B cell (primary cell): ENCODE measurements at regions not wholly inside any gene's neighbourhood (a gene's known extent, or its start where the extent isn't known, plus 50 kb on each side); places are given as distances from the start of the nearest gene placed in this dataset.

Experiments used
- ATAC-seq: fragments of 200-7000 bp; cut with Tn5 transposase; one replicate; pipeline ENCODE4 v1.10.0; 2021; ENCODE audit warnings: low read depth, mild to moderate bottlenecking, moderate number of reproducible peaks, moderate library complexity
- CTCF ChIA-PET: fragments of 350-600 bp; sonication (Branson Sonifier 250); formaldehyde crosslinking; loops from one replicate; lab custom pipeline; 2021; ENCODE audit warnings: antibody characterized with exemption, inconsistent platforms; lab: Charles Lee
- POLR2A ChIA-PET: fragments of 350-600 bp; sonication (Branson Sonifier 250); formaldehyde crosslinking; loops from one replicate; lab custom pipeline; 2021; ENCODE audit warnings: antibody characterized with exemption; lab: Charles Lee
- DNase-seq: peaks from one replicate; pipeline ENCODE4 v3.0.0; 2013
- H2AFZ ChIP-seq: 2 replicates; pipeline ENCODE4 v1.6.1; 2012; ENCODE audit warnings: mild to moderate bottlenecking, low read depth, low read length; ENCODE audit not compliant: insufficient read depth, poor library complexity, severe bottlenecking
- H3K27ac ChIP-seq, 2 donors: 1 replicate in 1 of 2; 2 replicates in 1 of 2; pipeline ENCODE4 v1.5.1; 2012 to 2013; ENCODE audit warnings: low read length in 2 of 2, mild to moderate bottlenecking in 2 of 2, moderate library complexity in 1 of 2
- H3K27me3 ChIP-seq, 4 experiments: fragments of 200-600 bp in 1 of 4; sonication (generic) in 1 of 4; replicated peaks in 1 of 4; 1 replicate in 2 of 4; 2 replicates in 2 of 4; pipeline versions ENCODE4 v1.6.1 to v1.7.0; 2013 to 2016; ENCODE audit warnings: low read length in 3 of 4, mild to moderate bottlenecking in 2 of 4, mixed read lengths in 1 of 4, moderate library complexity in 1 of 4; ENCODE audit not compliant: insufficient read depth in 4 of 4, control insufficient read depth in 3 of 4; ENCODE audit errors: control extremely low read depth in 1 of 4
- H3K36me3 ChIP-seq, 2 experiments: replicated peaks in 1 of 2; 1 replicate in 1 of 2; 2 replicates in 1 of 2; pipeline versions ENCODE4 v1.6.1 to v1.7.1; 2013; ENCODE audit warnings: low read length in 1 of 2; ENCODE audit not compliant: insufficient read depth in 2 of 2, control insufficient read depth in 1 of 2; ENCODE audit errors: control extremely low read depth in 1 of 2, extremely low read depth in 1 of 2
- H3K4me1 ChIP-seq, 2 donors: fragments of 200-600 bp in 1 of 2; sonication (generic) in 1 of 2; 1 replicate in 1 of 2; 2 replicates in 1 of 2; pipeline versions ENCODE4 v1.5.1 to v1.6.1; 2013 to 2017; ENCODE audit warnings: low read length in 2 of 2; ENCODE audit not compliant: control insufficient read depth in 2 of 2, insufficient read depth in 2 of 2
- H3K4me2 ChIP-seq: replicated peaks from 2 replicates; pipeline ENCODE3; 2012; ENCODE audit warnings: mild to moderate bottlenecking, low read depth, low read length; ENCODE audit not compliant: poor library complexity, severe bottlenecking
- H3K4me3 ChIP-seq, 5 experiments: fragments of 200-600 bp in 1 of 5; sonication (generic) in 1 of 5; 1 replicate in 3 of 5; 2 replicates in 2 of 5; pipeline versions ENCODE4 v1.5.1 to v1.7.0; 2011 to 2016; ENCODE audit warnings: low read length in 4 of 5, mild to moderate bottlenecking in 4 of 5, low read depth in 2 of 5, control low read depth in 1 of 5, moderate library complexity in 1 of 5; ENCODE audit not compliant: insufficient read depth in 1 of 5; ENCODE audit errors: control extremely low read depth in 1 of 5, extremely low read depth in 1 of 5
- H3K79me2 ChIP-seq: fragments of 200-600 bp; sonication (generic); one replicate; pipeline ENCODE4 v1.6.0; 2016; ENCODE audit warnings: low read length; ENCODE audit not compliant: control insufficient read depth, insufficient read depth
- H3K9ac ChIP-seq: fragments of 200-600 bp; sonication (generic); 2 replicates; pipeline ENCODE4 v1.6.1; 2017; ENCODE audit warnings: mild to moderate bottlenecking, low read length, moderate library complexity
- H3K9me3 ChIP-seq, 3 donors: one replicate each; pipeline versions ENCODE4 v1.6.1 to v1.7.1; 2013; ENCODE audit warnings: low read length in 2 of 3; ENCODE audit not compliant: control insufficient read depth in 2 of 3, insufficient read depth in 1 of 3; ENCODE audit errors: control extremely low read depth in 1 of 3
- H4K20me1 ChIP-seq: 2 replicates; pipeline ENCODE4 v1.6.0; 2012; ENCODE audit warnings: mild to moderate bottlenecking, low read length; ENCODE audit not compliant: insufficient read depth, control insufficient read depth, poor library complexity, severe bottlenecking
- H3K27ac Mint-ChIP-seq: one replicate; pipeline ENCODE4 v1.8.0; 2021; ENCODE audit warnings: mixed read lengths
- H3K27me3 Mint-ChIP-seq: one replicate; pipeline ENCODE4 v1.8.0; 2021; ENCODE audit warnings: mixed read lengths
- H3K4me1 Mint-ChIP-seq: one replicate; pipeline ENCODE4 v1.8.0; 2021; ENCODE audit warnings: mixed read lengths
- H3K4me3 Mint-ChIP-seq: one replicate; pipeline ENCODE4 v1.8.0; 2021; ENCODE audit warnings: mixed read lengths
- H3K9me3 Mint-ChIP-seq: one replicate; pipeline ENCODE4 v1.8.0; 2022; ENCODE audit warnings: mixed read lengths; ENCODE audit not compliant: insufficient read depth
- CTCF ChIP-seq: fragments of 200-600 bp; IDR thresholded peaks from one replicate; pipeline ENCODE4 v1.8.0; 2022; ENCODE audit warnings: antibody characterized with exemption, mild to moderate bottlenecking
- EZH2 ChIP-seq: IDR thresholded peaks from 2 replicates; pipeline ENCODE4 v1.6.1; 2012; ENCODE audit warnings: borderline replicate concordance, low read depth, mild to moderate bottlenecking, moderate library complexity, low read length; ENCODE audit not compliant: insufficient read depth, poor library complexity, severe bottlenecking
- WGBS: methylation state at CpG from one replicate; pipeline ENCODE4 v1.1.5; 2013; ENCODE audit warnings: missing lambda C conversion rate; ENCODE audit not compliant: insufficient coverage; 5-methylcytosine and 5-hydroxymethylcytosine counted together
- intact Hi-C: fragments of 100-400 bp; cut with micrococcal nuclease; formaldehyde crosslinking; loops from one replicate; pipeline ENCODE4 v1.10.0; 2022

- Histone ChIP-seq H3K79me2 (no peaks in the 10 kb centered on the region), H3K9ac (no peak overlapping the region), H3K4me1 (peaks cover 64 to 74% of the 10 kb centered on the region in 2 donors), H3K9me3 (no peaks in the 10 kb centered on the region), H3K4me2 (peak overlapping the region; percentile 71), H3K27ac (peak overlapping the region; percentile 63 to 81), H3K36me3 (no peaks in the 10 kb centered on the region), H2AFZ (no peak overlapping the region), H4K20me1 (no peaks in the 10 kb centered on the region), H3K4me3 (no peak overlapping the region), H3K27me3 (no peaks in the 10 kb centered on the region)
- Mint-ChIP-seq H3K27me3 (no peaks in the 10 kb centered on the region), H3K9me3 (no peaks in the 10 kb centered on the region), H3K4me3 (no peak overlapping the region), H3K4me1 (peaks cover 74% of the 10 kb centered on the region), H3K27ac (peak overlapping the region; percentile 5)
- no peak for ATAC-seq
- intact Hi-C loops, result loop anchor here (2.0 to 10.0 kb wide), 3 partner anchors 179 to 1563 kb away; partner anchors contain the start of genes DMAC1, KDM4C and UHRF2
- ChIA-PET POLR2A (interaction anchor here (0.7 kb wide), 1 partner anchor 84 kb away, joined by 3 read pairs; no protein-coding TSS in a partner anchor), CTCF (interaction anchor here (1.2 kb wide), 1 partner anchor 132 kb away, joined by 3 read pairs; no protein-coding TSS in a partner anchor)
- TF ChIP-seq EZH2 (no peak), CTCF (no peak)
- WGBS, result 90% methylated on average over 2 of the region's 5 CpGs
- no peak for DNase-seq
Measured at GRCh38 chr9:7977586-7977985, 178.0 kb upstream of the DMAC1 start.

GRCh38 chr9:7976856-7977255 lies 177.3 kb upstream of the DMAC1 start:
- peaks cover 62 to 70% of the 10 kb centered on the region in 2 donors for H3K4me1 ChIP-seq
- peak overlapping the region in 1 of 5 experiments; percentile 17 for H3K4me3 ChIP-seq

More at GRCh38 chr9:7976856-7977255, 177.3 kb upstream of the DMAC1 start:
- Histone ChIP-seq H3K4me2 (peak overlapping the region; percentile 71), H3K79me2 (no peaks in the 10 kb centered on the region), H3K27ac (peak overlapping the region; percentile 63 to 81), H3K27me3 (no peaks in the 10 kb centered on the region), H4K20me1 (no peaks in the 10 kb centered on the region), H3K36me3 (no peaks in the 10 kb centered on the region), H2AFZ (peak overlapping the region; percentile 42), H3K9me3 (no peaks in the 10 kb centered on the region), H3K9ac (no peak overlapping the region)
- POLR2A ChIA-PET, result no interaction called here
- 71% methylated on average over 1 of the region's 2 CpGs for WGBS
- H3K9me3 Mint-ChIP-seq, result no peaks in the 10 kb centered on the region
- intact Hi-C loops, result loop anchor here (2.0 to 10.0 kb wide), 3 partner anchors 178 to 1562 kb away; partner anchors contain the start of genes DMAC1, KDM4C and UHRF2
- no peak for TF ChIP-seq CTCF
- no peak for TF ChIP-seq EZH2
- no peak for ATAC-seq
- H3K4me1 Mint-ChIP-seq, result peaks cover 78% of the 10 kb centered on the region
- DNase-seq, result no peak
- CTCF ChIA-PET, result interaction anchor here (0.8 kb wide), 1 partner anchor 20 kb away, joined by 3 read pairs; no protein-coding TSS in a partner anchor
- peak overlapping the region; percentile 74 for H3K4me3 Mint-ChIP-seq
- no peaks in the 10 kb centered on the region for H3K27me3 Mint-ChIP-seq
- H3K27ac Mint-ChIP-seq, result peak overlapping the region; percentile 91
